ENCODE measurements at regions not wholly inside any gene's neighbourhood (a gene's known extent, or its start where the extent isn't known, plus 50 kb on each side); places are given as distances from the start of the nearest gene placed in this dataset.
"Not testable (repeated sequence)": the region's sequence is repeated elsewhere in the genome, so short reads cannot be mapped to it uniquely, and the experiment has no call there.

- no peak for TF ChIP-seq POLR2AphosphoS5 (IDR thresholded peaks at IDR 0.05)
- TF ChIP-seq CTCF (IDR thresholded peaks at IDR 0.05), result no peak
- TF ChIP-seq POLR2A (IDR thresholded peaks at IDR 0.05), result no peak
- H3K27ac ChIP-seq, result no peak overlapping the region
- no peaks in the 10 kb centered on the region for H3K36me3 ChIP-seq
- H3K4me3 ChIP-seq, result no peak overlapping the region
- no peak for DNase-seq (ENCODE audit: low spot score)
- 94% methylated on average over 6 of the region's 6 CpGs for WGBS
- intact Hi-C loops (cut with DNase I), result no loop called here
- no peaks in the 10 kb centered on the region for H3K9me3 ChIP-seq
- H3K27me3 ChIP-seq (replicated peaks; ENCODE audit: insufficient read depth), result no peaks in the 10 kb centered on the region
- no peaks in the 10 kb centered on the region for H3K4me1 ChIP-seq (replicated peaks)
Observed at GRCh38 chr7:70894799-70895198, 237.1 kb upstream of the GALNT17 start.

- intact Hi-C loops (cut with DNase I); DNase-seq (ENCODE audit: low spot score); H3K9me3 ChIP-seq; H3K4me1 ChIP-seq (replicated peaks); H3K27me3 ChIP-seq (replicated peaks; ENCODE audit: insufficient read depth); H3K27ac ChIP-seq; H3K36me3 ChIP-seq; H3K4me3 ChIP-seq: not testable (repeated sequence)
- 59% methylated on average over 7 of the region's 7 CpGs for WGBS
Observed at GRCh38 chr7:70895337-70896200, 236.4 kb upstream of the GALNT17 start.

- H3K4me1 ChIP-seq (replicated peaks), result no peaks in the 10 kb centered on the region
- no peaks in the 10 kb centered on the region for H3K27me3 ChIP-seq (replicated peaks; ENCODE audit: insufficient read depth)
- H3K36me3 ChIP-seq, result no peaks in the 10 kb centered on the region
- no peak overlapping the region for H3K27ac ChIP-seq
- H3K9me3 ChIP-seq, result no peaks in the 10 kb centered on the region
- no peak for DNase-seq (ENCODE audit: low spot score)
- WGBS, result 88% methylated on average over 6 of the region's 6 CpGs
- no peak overlapping the region for H3K4me3 ChIP-seq
- TF ChIP-seq POLR2AphosphoS5 (IDR thresholded peaks at IDR 0.05) (no peak), POLR2A (IDR thresholded peaks at IDR 0.05) (no peak), CTCF (IDR thresholded peaks at IDR 0.05) (no peak)
- intact Hi-C loops (cut with DNase I), result no loop called here
Observed at GRCh38 chr7:70907259-70908247, 224.4 kb upstream of the GALNT17 start.

- TF ChIP-seq POLR2A (IDR thresholded peaks at IDR 0.05) (no peak), POLR2AphosphoS5 (IDR thresholded peaks at IDR 0.05) (no peak), CTCF (IDR thresholded peaks at IDR 0.05) (no peak)
- H3K36me3 ChIP-seq, result no peaks in the 10 kb centered on the region
- H3K27ac ChIP-seq, result no peak overlapping the region
- no peaks in the 10 kb centered on the region for H3K4me1 ChIP-seq (replicated peaks)
- no peaks in the 10 kb centered on the region for H3K27me3 ChIP-seq (replicated peaks; ENCODE audit: insufficient read depth)
- WGBS, result 70% methylated on average over 4 of the region's 4 CpGs
- no peaks in the 10 kb centered on the region for H3K9me3 ChIP-seq
- intact Hi-C loops (cut with DNase I), result no loop called here
- no peak overlapping the region for H3K4me3 ChIP-seq
- DNase-seq (ENCODE audit: low spot score), result no peak
Observed at GRCh38 chr7:70913924-70914323, 218.0 kb upstream of the GALNT17 start.

GRCh38 chr7:70915067-70915466 lies 216.9 kb upstream of the GALNT17 start:
- no peak for DNase-seq (ENCODE audit: low spot score)
- WGBS, result 63% methylated on average over 2 of the region's 2 CpGs
- Histone ChIP-seq H3K36me3 (no peaks in the 10 kb centered on the region), H3K9me3 (no peaks in the 10 kb centered on the region), H3K4me1 (replicated peaks) (no peaks in the 10 kb centered on the region), H3K27me3 (replicated peaks; ENCODE audit: insufficient read depth) (no peaks in the 10 kb centered on the region), H3K4me3 (no peak overlapping the region), H3K27ac (no peak overlapping the region)
- TF ChIP-seq POLR2A (IDR thresholded peaks at IDR 0.05) (no peak), CTCF (IDR thresholded peaks at IDR 0.05) (no peak), POLR2AphosphoS5 (IDR thresholded peaks at IDR 0.05) (no peak)
- intact Hi-C loops (cut with DNase I), result no loop called here
